Choroid plexus epithelial cell (primary cell): ENCODE measurements at regions not wholly inside any gene's neighbourhood (a gene's known extent, or its start where the extent isn't known, plus 50 kb on each side); places are given as distances from the start of the nearest gene placed in this dataset.
"Not testable (repeated sequence)": the region's sequence is repeated elsewhere in the genome, so short reads cannot be mapped to it uniquely, and the experiment has no call there.

Experiments used
- DNase-seq: peaks from one replicate; pipeline ENCODE4 v3.0.0-alpha.2; 2010; ENCODE audit warnings: low read depth
- H3K4me3 ChIP-seq: 2 replicates; pipeline ENCODE4 v1.5.1; 2011; ENCODE audit warnings: low read depth, mild to moderate bottlenecking, control low read depth, low read length, moderate library complexity
- TF ChIP-seq, protein P1 (sequence below): conservative IDR thresholded peaks from 2 replicates; pipeline ENCODE4 v1.5.1; 2011; ENCODE audit warnings: low read depth, mild to moderate bottlenecking, control low read depth, inconsistent platforms, low read length, moderate library complexity

- TF ChIP-seq, protein P1, sequence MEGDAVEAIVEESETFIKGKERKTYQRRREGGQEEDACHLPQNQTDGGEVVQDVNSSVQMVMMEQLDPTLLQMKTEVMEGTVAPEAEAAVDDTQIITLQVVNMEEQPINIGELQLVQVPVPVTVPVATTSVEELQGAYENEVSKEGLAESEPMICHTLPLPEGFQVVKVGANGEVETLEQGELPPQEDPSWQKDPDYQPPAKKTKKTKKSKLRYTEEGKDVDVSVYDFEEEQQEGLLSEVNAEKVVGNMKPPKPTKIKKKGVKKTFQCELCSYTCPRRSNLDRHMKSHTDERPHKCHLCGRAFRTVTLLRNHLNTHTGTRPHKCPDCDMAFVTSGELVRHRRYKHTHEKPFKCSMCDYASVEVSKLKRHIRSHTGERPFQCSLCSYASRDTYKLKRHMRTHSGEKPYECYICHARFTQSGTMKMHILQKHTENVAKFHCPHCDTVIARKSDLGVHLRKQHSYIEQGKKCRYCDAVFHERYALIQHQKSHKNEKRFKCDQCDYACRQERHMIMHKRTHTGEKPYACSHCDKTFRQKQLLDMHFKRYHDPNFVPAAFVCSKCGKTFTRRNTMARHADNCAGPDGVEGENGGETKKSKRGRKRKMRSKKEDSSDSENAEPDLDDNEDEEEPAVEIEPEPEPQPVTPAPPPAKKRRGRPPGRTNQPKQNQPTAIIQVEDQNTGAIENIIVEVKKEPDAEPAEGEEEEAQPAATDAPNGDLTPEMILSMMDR, result no peak
- H3K4me3 ChIP-seq, result no peak overlapping the region
- DNase-seq, result no peak
These were observed 320.3 kb upstream of the FOXK1 start for GRCh38 chr7:4361774-4362173.

- no peak for DNase-seq
These were observed 298.5 kb upstream of the FOXK1 start for GRCh38 chr7:4383584-4383983.

GRCh38 chr7:4386190-4386589 lies 295.9 kb upstream of the FOXK1 start:
- DNase-seq, result no peak
- no peak overlapping the region for H3K4me3 ChIP-seq
- TF ChIP-seq, protein P1, result no peak

More at GRCh38 chr7:4383584-4383983, 298.5 kb upstream of the FOXK1 start:
- TF ChIP-seq, protein P1, result no peak
- H3K4me3 ChIP-seq, result no peak overlapping the region

DNA sequence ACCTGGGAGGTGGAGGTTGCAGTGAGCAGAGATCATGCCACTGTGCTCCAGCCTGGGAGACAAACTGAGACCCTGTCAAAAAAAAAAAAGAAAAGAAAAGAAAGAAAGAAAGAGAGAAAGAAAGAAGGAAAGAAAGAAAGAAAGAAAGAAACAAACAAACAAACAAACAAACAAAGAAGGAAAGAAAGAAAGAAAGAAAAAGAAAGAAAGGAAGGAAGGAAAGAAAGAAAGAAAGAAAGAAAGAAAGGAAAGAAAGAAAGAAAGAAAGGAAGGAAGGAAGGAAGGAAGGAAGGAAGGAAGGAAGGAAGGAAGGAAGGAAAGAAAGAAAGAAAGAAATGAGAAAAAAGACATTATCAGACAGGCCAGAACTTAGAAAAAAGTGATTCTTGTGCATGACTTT lies 291.0 kb upstream of the FOXK1 start:
- not testable (repeated sequence) for DNase-seq, H3K4me3 ChIP-seq

- TF ChIP-seq, protein P1, result no peak
- H3K4me3 ChIP-seq, result no peak overlapping the region
- no peak for DNase-seq
These were observed 287.4 kb upstream of the FOXK1 start for GRCh38 chr7:4394736-4395135.

GRCh38 chr7:4399121-4399520 lies 283.0 kb upstream of the FOXK1 start:
- TF ChIP-seq, protein P1, result no peak
- H3K4me3 ChIP-seq, result no peak overlapping the region
- no peak for DNase-seq

GRCh38 chr7:4399596-4399995 lies 282.5 kb upstream of the FOXK1 start:
- TF ChIP-seq, protein P1, result no peak
- DNase-seq, result no peak
- H3K4me3 ChIP-seq, result no peak overlapping the region
